HCT116 (cell line): ENCODE measurements at regions not wholly inside any gene's neighbourhood (a gene's known extent, or its start where the extent isn't known, plus 50 kb on each side); places are given as distances from the start of the nearest gene placed in this dataset.

Source experiments
- ATAC-seq: fragments of 200-7000 bp; cut with Tn5 transposase; 2 replicates; pipeline ENCODE4 v1.9.1; 2020; ENCODE audit warnings: mild to moderate bottlenecking, moderate library complexity
- BruUV-seq: library from RNA; stranded (reverse); fragments of 400-500 nt; replicated peaks from 2 replicates; lab custom pipeline; 2021; lab: Mats Ljungman, UMichigan
- CTCF ChIA-PET: fragments of 300-600 bp; sonication (Branson Sonifier 250); formaldehyde crosslinking; loops from one replicate; lab custom pipeline; 2021; ENCODE audit warnings: antibody characterized with exemption; lab: Charles Lee
- POLR2A ChIA-PET: fragments of 300-600, 350-600 bp; sonication (Branson Sonifier 250); formaldehyde crosslinking; loops from one replicate; lab custom pipeline; 2021; ENCODE audit warnings: antibody characterized with exemption; lab: Charles Lee
- RAD21 ChIA-PET, 2 experiments: fragments of 300-600 bp; sonication (Branson Sonifier 250); formaldehyde crosslinking; loops; one replicate each; lab custom pipeline; 2023; ENCODE audit warnings: low total read pairs in 2 of 2; ENCODE audit not compliant: uncharacterized antibody in 2 of 2, unreplicated experiment in 2 of 2, low non-redundant PET in 1 of 2; lab: Charles Lee
- DNase-seq: peaks from one replicate; pipeline ENCODE4 v3.0.0-alpha.2; 2010; ENCODE audit warnings: low read depth, low spot score
- H2AFZ ChIP-seq: fragments of 200-600 bp; shearing (Covaris generic), sonication (generic); 2 replicates; pipeline ENCODE4 v1.6.1; 2017; ENCODE audit warnings: low read depth, mixed run types, mixed read lengths, antibody characterized with exemption, low read length; ENCODE audit not compliant: poor library complexity, severe bottlenecking
- H3K27ac ChIP-seq: 2 replicates; pipeline ENCODE4 v1.5.1; 2012; ENCODE audit warnings: low read depth, low read length
- H3K27me3 ChIP-seq: fragments of 200-600 bp; sonication (generic); 2 replicates; pipeline ENCODE4 v1.6.1; 2016; ENCODE audit warnings: mixed run types, low read length, mixed read lengths; ENCODE audit not compliant: insufficient read depth
- H3K36me3 ChIP-seq, 2 experiments: fragments of 200-500 bp in 1 of 2; fragments of 200-600 bp in 1 of 2; sonication (Bioruptor generic) in 1 of 2; sonication (generic) in 1 of 2; 2 replicates each; pipeline versions ENCODE4 v1.5.1 to v1.6.1; 2014 to 2016; ENCODE audit warnings: low read length in 2 of 2, inconsistent platforms in 1 of 2, mixed read lengths in 1 of 2, mixed run types in 1 of 2; ENCODE audit not compliant: insufficient read depth in 2 of 2, control insufficient read depth in 1 of 2
- H3K4me1 ChIP-seq, 2 experiments: fragments of 200-600 bp in 1 of 2; sonication (generic) in 1 of 2; 2 replicates each; pipeline versions ENCODE4 v1.5.1 to v1.6.1; 2012 to 2017; ENCODE audit warnings: low read length in 2 of 2, inconsistent platforms in 1 of 2, mild to moderate bottlenecking in 1 of 2, mixed read lengths in 1 of 2, mixed run types in 1 of 2, moderate library complexity in 1 of 2; ENCODE audit not compliant: insufficient read depth in 2 of 2, control insufficient read depth in 1 of 2
- H3K4me2 ChIP-seq: fragments of 200-600 bp; sonication (generic); 2 replicates; pipeline ENCODE4 v1.6.1; 2017; ENCODE audit warnings: mixed run types, low read length, mixed read lengths
- H3K4me3 ChIP-seq, 2 experiments: fragments of 200-600 bp in 1 of 2; sonication (generic) in 1 of 2; replicated peaks in 1 of 2; 2 replicates each; pipeline ENCODE4 v1.5.1; 2011 to 2016; ENCODE audit warnings: low read length in 2 of 2, control low read depth in 1 of 2, low read depth in 1 of 2, mild to moderate bottlenecking in 1 of 2, mixed read lengths in 1 of 2, mixed run types in 1 of 2
- H3K79me2 ChIP-seq: fragments of 200-600 bp; sonication (generic); 2 replicates; pipeline ENCODE4 v1.6.1; 2017; ENCODE audit warnings: mild to moderate bottlenecking, mixed run types, low read length, moderate library complexity, mixed read lengths; ENCODE audit not compliant: insufficient read depth
- H3K9ac ChIP-seq: fragments of 200-600 bp; sonication (generic); 2 replicates; pipeline ENCODE4 v1.6.1; 2016; ENCODE audit warnings: low read length, mixed read lengths
- H3K9me2 ChIP-seq: fragments of 200-600 bp; sonication (generic), shearing (Covaris generic); 2 replicates; pipeline ENCODE4 v1.6.1; 2017; ENCODE audit warnings: mixed run types, mild to moderate bottlenecking, moderate library complexity; ENCODE audit not compliant: insufficient read depth
- H3K9me3 ChIP-seq, 2 experiments: fragments of 200-500 bp in 1 of 2; fragments of 200-600 bp in 1 of 2; sonication (Bioruptor generic) in 1 of 2; sonication (generic) in 1 of 2; 2 replicates each; pipeline ENCODE4 v1.6.1; 2014 to 2017; ENCODE audit warnings: low read length in 2 of 2, mixed read lengths in 2 of 2, inconsistent platforms in 1 of 2, low read depth in 1 of 2, mild to moderate bottlenecking in 1 of 2, mixed run types in 1 of 2, moderate library complexity in 1 of 2; ENCODE audit not compliant: control insufficient read depth in 1 of 2, insufficient read depth in 1 of 2
- H4K20me1 ChIP-seq: fragments of 200-600 bp; sonication (generic), shearing (Covaris generic); 2 replicates; pipeline ENCODE4 v1.6.1; 2017; ENCODE audit warnings: mixed run types, mild to moderate bottlenecking, moderate library complexity; ENCODE audit not compliant: insufficient read depth
- ATF3 ChIP-seq: IDR thresholded peaks from 2 replicates; pipeline ENCODE4 v1.6.1; 2012
- CBX3 ChIP-seq: IDR thresholded peaks from 2 replicates; pipeline ENCODE4 v1.6.1; 2012; ENCODE audit warnings: low read depth
- CEBPB ChIP-seq: IDR thresholded peaks from 2 replicates; pipeline ENCODE4 v1.6.1; 2012; ENCODE audit warnings: low read depth
- ELF1 ChIP-seq: IDR thresholded peaks from 2 replicates; pipeline ENCODE4 v1.6.1; 2012; ENCODE audit warnings: low read depth, borderline replicate concordance
- EZH2phosphoT487 ChIP-seq: fragments of 200-600 bp; IDR thresholded peaks from 2 replicates; pipeline ENCODE4 v1.6.1; 2018; ENCODE audit warnings: antibody characterized with exemption, borderline replicate concordance
- FOSL1 ChIP-seq: IDR thresholded peaks from 2 replicates; pipeline ENCODE4 v1.6.1; 2012; ENCODE audit warnings: low read depth
- MAX ChIP-seq: IDR thresholded peaks from 2 replicates; pipeline ENCODE4 v1.6.1; 2012
- POLR2AphosphoS5 ChIP-seq: IDR thresholded peaks from 2 replicates; pipeline ENCODE4 v1.6.1; 2011; ENCODE audit warnings: mild to moderate bottlenecking, low read depth, low read length, moderate library complexity
- REST ChIP-seq: IDR thresholded peaks from 2 replicates; pipeline ENCODE4 v1.6.1; 2012; ENCODE audit warnings: low read depth
- SIN3A ChIP-seq: IDR thresholded peaks from 2 replicates; pipeline ENCODE4 v1.6.1; 2012; ENCODE audit warnings: low read depth
- SP1 ChIP-seq: IDR thresholded peaks from 2 replicates; pipeline ENCODE4 v1.6.1; 2012; ENCODE audit warnings: low read depth
- YY1 ChIP-seq: IDR thresholded peaks from 2 replicates; pipeline ENCODE4 v1.6.1; 2011; ENCODE audit warnings: low read length, low read depth, moderate library complexity, mild to moderate bottlenecking; ENCODE audit not compliant: insufficient replicate concordance; ENCODE audit errors: extremely low read depth
- ZNF274 ChIP-seq: fragments of 200-500 bp; sonication (Bioruptor generic); IDR thresholded peaks from 2 replicates; pipeline ENCODE4 v1.6.1; 2014; ENCODE audit warnings: mild to moderate bottlenecking, low read depth, low read length, inconsistent platforms
- intact Hi-C: fragments of 100-400 bp; cut with micrococcal nuclease; formaldehyde crosslinking; loops from 2 replicates; pipeline ENCODE4 v1.10.0; 2022

GRCh38 chr12:107513636-107514400, 171.8 kb upstream of the PWP1 start:
- Histone ChIP-seq H3K9ac (no peak overlapping the region), H3K4me1 (peaks cover 8 to 12% of the 10 kb centered on the region in 2 experiments), H3K4me3 (no peak overlapping the region), H3K27me3 (no peaks in the 10 kb centered on the region), H3K4me2 (no peak overlapping the region), H3K36me3 (no peaks in the 10 kb centered on the region), H3K9me2 (no peaks in the 10 kb centered on the region), H3K79me2 (no peaks in the 10 kb centered on the region), H3K9me3 (no peaks in the 10 kb centered on the region), H3K27ac (no peak overlapping the region), H4K20me1 (no peaks in the 10 kb centered on the region), H2AFZ (no peak overlapping the region)
- BruUV-seq = no TSS peak
- ChIA-PET POLR2A (no interaction called here), RAD21 (no interaction called here), CTCF (no interaction called here)
- intact Hi-C loops = no loop called here
- ATAC-seq (no peak), DNase-seq (no peak)
- TF ChIP-seq ATF3 = no peak

GRCh38 chr12:107514887-107515445, 170.6 kb upstream of the PWP1 start:
- no peak overlapping the region for H3K4me3 ChIP-seq
- POLR2A ChIA-PET = interaction anchor here (0.6 kb wide), 1 partner anchor 107 kb away, joined by 3 read pairs; no protein-coding TSS in a partner anchor
- no peak overlapping the region for H3K9ac ChIP-seq
- DNase-seq = no peak
- no peak overlapping the region for H2AFZ ChIP-seq
- H3K79me2 ChIP-seq = no peaks in the 10 kb centered on the region
- H3K9me3 ChIP-seq = no peaks in the 10 kb centered on the region
- no peak for ATAC-seq
- no TSS peak for BruUV-seq
- H3K36me3 ChIP-seq = no peaks in the 10 kb centered on the region
- peaks cover 8 to 12% of the 10 kb centered on the region in 2 experiments for H3K4me1 ChIP-seq
- CTCF ChIA-PET = interaction anchor here (0.8 kb wide), 1 partner anchor 67 kb away, joined by 3 read pairs; no protein-coding TSS in a partner anchor
- H3K27me3 ChIP-seq = no peaks in the 10 kb centered on the region
- no peak overlapping the region for H3K27ac ChIP-seq
- H3K9me2 ChIP-seq = no peaks in the 10 kb centered on the region
- RAD21 ChIA-PET = no interaction called here
- intact Hi-C loops = no loop called here
- H3K4me2 ChIP-seq = peak overlapping the region; percentile 62
- no peaks in the 10 kb centered on the region for H4K20me1 ChIP-seq
- TF ChIP-seq EZH2phosphoT487 (no peak), SIN3A (no peak), CBX3 (no peak), FOSL1 (no peak; the same call in 1 of the 2 replicates), CEBPB (no peak), ZNF274 (no peak), POLR2AphosphoS5 (no peak), MAX (no peak), SP1 (no peak), YY1 (no peak), ELF1 (no peak), REST (no peak)
